Natural killer cell (primary cell): ENCODE measurements at regions not wholly inside any gene's neighbourhood (a gene's known extent, or its start where the extent isn't known, plus 50 kb on each side); places are given as distances from the start of the nearest gene placed in this dataset.

Experiments used
- ATAC-seq, 3 donors: fragments of 150-1000 bp in 2 of 3; fragments of 200-7000 bp in 1 of 3; cut with Tn5 transposase; 1 replicate in 1 of 3; 2 replicates in 2 of 3; pipeline ENCODE4 v1.10.0; 2021; ENCODE audit warnings: mild to moderate bottlenecking in 2 of 3, moderate library complexity in 2 of 3
- DNase-seq, 2 donors: peaks; one replicate each; pipeline versions ENCODE4 v3.0.0 to v3.0.0-alpha.2; 2013 to 2021; ENCODE audit warnings: mixed read lengths in 1 of 2
- H3K27ac ChIP-seq: one replicate; pipeline ENCODE4 v1.5.1; 2013; ENCODE audit warnings: mild to moderate bottlenecking, low read length
- H3K27me3 ChIP-seq: one replicate; pipeline ENCODE4 v1.6.1; 2013; ENCODE audit warnings: low read length; ENCODE audit not compliant: control insufficient read depth, insufficient read depth
- H3K36me3 ChIP-seq: one replicate; pipeline ENCODE4 v1.6.1; 2013; ENCODE audit warnings: low read length; ENCODE audit not compliant: control insufficient read depth, insufficient read depth
- H3K4me1 ChIP-seq: one replicate; pipeline ENCODE4 v1.6.1; 2013; ENCODE audit warnings: low read length; ENCODE audit not compliant: control insufficient read depth, insufficient read depth
- H3K4me3 ChIP-seq: one replicate; pipeline ENCODE4 v1.5.1; 2013; ENCODE audit warnings: low read length
- H3K9me3 ChIP-seq: one replicate; pipeline ENCODE4 v1.6.1; 2013; ENCODE audit warnings: low read length; ENCODE audit not compliant: control insufficient read depth, insufficient read depth
- H3K27ac Mint-ChIP-seq, 2 donors: one replicate each; pipeline ENCODE4 v1.8.0; 2022; ENCODE audit warnings: mild to moderate bottlenecking in 2 of 2, mixed read lengths in 2 of 2, moderate library complexity in 1 of 2
- H3K27me3 Mint-ChIP-seq, 2 donors: one replicate each; pipeline ENCODE4 v1.8.0; 2022; ENCODE audit warnings: low read depth in 2 of 2, mixed read lengths in 2 of 2
- H3K36me3 Mint-ChIP-seq: one replicate; pipeline ENCODE4 v1.8.0; 2022; ENCODE audit warnings: mixed read lengths
- H3K4me1 Mint-ChIP-seq, 2 donors: one replicate each; pipeline ENCODE4 v1.8.0; 2022; ENCODE audit warnings: mixed read lengths in 2 of 2
- H3K4me3 Mint-ChIP-seq: one replicate; pipeline ENCODE4 v1.8.0; 2022; ENCODE audit warnings: mild to moderate bottlenecking, moderate library complexity, mixed read lengths
- H3K9me3 Mint-ChIP-seq, 2 donors: one replicate each; pipeline ENCODE4 v1.8.0; 2022; ENCODE audit warnings: mixed read lengths in 2 of 2
- WGBS: methylation state at CpG from one replicate; pipeline ENCODE4 v1.1.7; 2013; ENCODE audit warnings: missing lambda C conversion rate; ENCODE audit not compliant: insufficient coverage; 5-methylcytosine and 5-hydroxymethylcytosine counted together
- intact Hi-C: fragments of 100-400 bp; cut with micrococcal nuclease; formaldehyde crosslinking; loops from one replicate; pipeline ENCODE4 v1.14.2; 2022
- TF ChIP-seq, protein P1 (sequence below): fragments of 200-600 bp; IDR thresholded peaks from one replicate; pipeline ENCODE4 v1.8.0; 2022; ENCODE audit warnings: antibody characterized with exemption

DNA sequence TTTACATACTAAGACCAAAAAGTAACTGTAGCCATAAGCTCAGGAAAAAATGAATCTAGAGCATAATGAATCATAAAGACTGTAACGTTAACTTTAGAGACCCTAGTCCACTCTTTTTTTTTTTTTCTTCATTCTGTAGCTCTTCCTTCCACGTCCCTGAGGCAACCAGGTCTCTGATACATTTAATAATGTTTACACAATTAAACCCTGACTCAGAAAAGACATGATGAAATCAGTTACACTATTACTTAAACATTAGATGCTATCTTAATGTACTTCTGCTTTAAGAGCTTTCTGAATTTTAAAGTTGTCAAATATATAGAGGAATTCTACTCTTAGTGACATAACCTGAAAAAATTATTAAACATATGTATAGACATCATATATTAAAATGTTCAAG, 1121.5 kb upstream of the DDX18 start:
- no peak for DNase-seq
- Mint-ChIP-seq H3K4me3 (no peak overlapping the region), H3K4me1 (no peaks in the 10 kb centered on the region), H3K27ac (no peak overlapping the region), H3K27me3 (no peaks in the 10 kb centered on the region), H3K36me3 (no peaks in the 10 kb centered on the region), H3K9me3 (peaks cover 5 to 9% of the 10 kb centered on the region in 2 donors)
- H3K9me3 ChIP-seq = peaks cover 8% of the 10 kb centered on the region
- 53% methylated on average over 2 of the region's 2 CpGs for WGBS
- no peak overlapping the region for H3K27ac ChIP-seq
- H3K36me3 ChIP-seq = no peaks in the 10 kb centered on the region
- H3K27me3 ChIP-seq = no peaks in the 10 kb centered on the region
- no peaks in the 10 kb centered on the region for H3K4me1 ChIP-seq
- no peak overlapping the region for H3K4me3 ChIP-seq
- TF ChIP-seq, protein P1, sequence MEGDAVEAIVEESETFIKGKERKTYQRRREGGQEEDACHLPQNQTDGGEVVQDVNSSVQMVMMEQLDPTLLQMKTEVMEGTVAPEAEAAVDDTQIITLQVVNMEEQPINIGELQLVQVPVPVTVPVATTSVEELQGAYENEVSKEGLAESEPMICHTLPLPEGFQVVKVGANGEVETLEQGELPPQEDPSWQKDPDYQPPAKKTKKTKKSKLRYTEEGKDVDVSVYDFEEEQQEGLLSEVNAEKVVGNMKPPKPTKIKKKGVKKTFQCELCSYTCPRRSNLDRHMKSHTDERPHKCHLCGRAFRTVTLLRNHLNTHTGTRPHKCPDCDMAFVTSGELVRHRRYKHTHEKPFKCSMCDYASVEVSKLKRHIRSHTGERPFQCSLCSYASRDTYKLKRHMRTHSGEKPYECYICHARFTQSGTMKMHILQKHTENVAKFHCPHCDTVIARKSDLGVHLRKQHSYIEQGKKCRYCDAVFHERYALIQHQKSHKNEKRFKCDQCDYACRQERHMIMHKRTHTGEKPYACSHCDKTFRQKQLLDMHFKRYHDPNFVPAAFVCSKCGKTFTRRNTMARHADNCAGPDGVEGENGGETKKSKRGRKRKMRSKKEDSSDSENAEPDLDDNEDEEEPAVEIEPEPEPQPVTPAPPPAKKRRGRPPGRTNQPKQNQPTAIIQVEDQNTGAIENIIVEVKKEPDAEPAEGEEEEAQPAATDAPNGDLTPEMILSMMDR = no peak
- intact Hi-C loops = no loop called here
- no peak for ATAC-seq

DNA sequence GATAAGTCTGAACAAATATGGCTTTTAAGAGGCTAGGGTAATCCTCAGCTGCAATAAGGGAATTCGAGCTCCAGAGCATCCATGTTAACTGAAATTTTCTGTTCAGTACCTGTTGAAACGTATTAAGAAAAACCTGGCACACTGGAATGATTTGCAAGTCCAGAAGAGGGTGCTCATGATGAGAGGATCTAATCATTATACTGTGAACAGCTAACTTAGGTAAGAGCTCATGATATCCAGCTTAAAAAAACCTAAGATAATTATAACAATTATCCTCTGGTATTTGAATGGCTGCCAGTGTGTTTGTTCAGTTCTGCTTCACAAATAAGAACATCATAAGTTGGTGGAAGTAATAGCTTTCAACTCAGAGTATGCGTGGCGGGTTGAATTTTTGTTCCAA, 1118.3 kb upstream of the DDX18 start:
- 69% methylated on average over 4 of the region's 4 CpGs for WGBS
- no peak overlapping the region for H3K27ac Mint-ChIP-seq
- no peak overlapping the region for H3K4me3 Mint-ChIP-seq
- H3K9me3 ChIP-seq = peaks cover 3% of the 10 kb centered on the region
- H3K36me3 Mint-ChIP-seq = no peaks in the 10 kb centered on the region
- H3K4me3 ChIP-seq = no peak overlapping the region
- intact Hi-C loops = no loop called here
- H3K9me3 Mint-ChIP-seq = peaks cover 5 to 9% of the 10 kb centered on the region in 2 donors
- no peaks in the 10 kb centered on the region for H3K27me3 Mint-ChIP-seq
- TF ChIP-seq, protein P1 = no peak
- DNase-seq (no peak), ATAC-seq (no peak)
- H3K36me3 ChIP-seq = no peaks in the 10 kb centered on the region
- H3K27ac ChIP-seq = no peak overlapping the region
- no peaks in the 10 kb centered on the region for H3K4me1 ChIP-seq
- H3K27me3 ChIP-seq = no peaks in the 10 kb centered on the region
- H3K4me1 Mint-ChIP-seq = no peaks in the 10 kb centered on the region

DNA sequence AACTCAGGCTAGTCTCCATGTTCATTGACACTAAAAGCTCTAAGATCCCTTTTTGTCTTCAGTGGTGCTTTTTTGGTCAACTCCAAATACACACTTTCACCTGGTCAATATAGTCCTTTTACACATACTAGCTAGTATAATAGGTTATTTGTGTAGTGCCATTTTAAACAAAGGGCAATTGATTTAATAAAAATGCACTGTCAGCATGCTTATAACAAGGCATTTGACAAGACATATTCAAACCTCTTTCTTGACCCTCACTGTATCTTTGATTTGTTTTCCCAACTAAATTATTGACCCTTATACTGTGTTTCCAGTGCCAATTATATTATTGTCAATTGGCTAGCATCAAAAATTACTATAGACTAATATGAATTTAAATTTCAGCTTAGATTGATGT, 1117.6 kb upstream of the DDX18 start:
- H3K27me3 ChIP-seq = no peaks in the 10 kb centered on the region
- Mint-ChIP-seq H3K4me3 (no peak overlapping the region), H3K9me3 (peaks cover 5 to 7% of the 10 kb centered on the region in 2 donors), H3K27me3 (no peaks in the 10 kb centered on the region), H3K4me1 (no peaks in the 10 kb centered on the region), H3K36me3 (no peaks in the 10 kb centered on the region), H3K27ac (no peak overlapping the region)
- DNase-seq = no peak
- no peak overlapping the region for H3K27ac ChIP-seq
- H3K4me1 ChIP-seq = no peaks in the 10 kb centered on the region
- ATAC-seq = no peak
- H3K9me3 ChIP-seq = peaks cover 3% of the 10 kb centered on the region
- H3K4me3 ChIP-seq = no peak overlapping the region
- TF ChIP-seq, protein P1 = no peak
- no peaks in the 10 kb centered on the region for H3K36me3 ChIP-seq
- intact Hi-C loops = no loop called here

DNA sequence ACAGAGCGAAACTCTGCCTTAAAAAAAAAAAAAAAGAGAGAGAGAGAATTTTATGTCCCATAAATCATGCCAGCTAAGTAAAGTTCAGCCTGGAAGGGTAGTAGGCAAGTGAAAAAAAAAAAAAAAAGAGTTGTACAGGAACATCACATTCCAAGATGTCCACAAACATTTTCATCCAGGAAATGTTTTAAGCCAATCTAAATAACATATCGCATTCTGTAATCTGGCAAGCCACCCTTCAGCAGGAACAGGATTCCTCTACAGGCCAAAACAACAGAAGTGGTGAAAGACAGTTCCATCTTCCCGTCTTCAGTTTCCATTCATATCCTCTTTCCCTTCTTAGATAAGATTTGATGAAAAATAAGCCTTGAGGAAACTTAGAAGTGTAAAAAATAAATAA, 1108.1 kb upstream of the DDX18 start:
- no peak for ATAC-seq
- no peak for DNase-seq
- no peak overlapping the region for H3K4me3 ChIP-seq
- no peaks in the 10 kb centered on the region for H3K4me1 ChIP-seq
- H3K27me3 Mint-ChIP-seq = no peaks in the 10 kb centered on the region
- peaks cover 6% of the 10 kb centered on the region for H3K36me3 Mint-ChIP-seq
- H3K27me3 ChIP-seq = no peaks in the 10 kb centered on the region
- H3K4me3 Mint-ChIP-seq = no peak overlapping the region
- no peaks in the 10 kb centered on the region for H3K4me1 Mint-ChIP-seq
- H3K27ac ChIP-seq = no peak overlapping the region
- TF ChIP-seq, protein P1 = no peak
- H3K9me3 ChIP-seq = peaks cover 3% of the 10 kb centered on the region
- H3K9me3 Mint-ChIP-seq = peaks cover 20 to 44% of the 10 kb centered on the region in 2 donors
- intact Hi-C loops = no loop called here
- H3K27ac Mint-ChIP-seq = no peak overlapping the region
- H3K36me3 ChIP-seq = no peaks in the 10 kb centered on the region
- 100% methylated on average over 2 of the region's 3 CpGs for WGBS
